HPDE6-E6E7 (cell line): ENCODE measurements at regions not wholly inside any gene's neighbourhood (a gene's known extent, or its start where the extent isn't known, plus 50 kb on each side); places are given as distances from the start of the nearest gene placed in this dataset.

Experiments
- DNase-seq: peaks from one replicate; pipeline ENCODE4 v3.0.0; 2011; ENCODE audit warnings: missing footprints; ENCODE audit errors: extremely low spot score

GRCh38 chr18:78622907-78623541 lies 356.6 kb upstream of the SALL3 start:
- no peak for DNase-seq

GRCh38 chr18:78624646-78625279 lies 354.9 kb upstream of the SALL3 start:
- DNase-seq: no peak

- DNase-seq: no peak
Observed at GRCh38 chr18:78625847-78626246, 353.8 kb upstream of the SALL3 start.

GRCh38 chr18:78627551-78628346 lies 351.9 kb upstream of the SALL3 start:
- no peak for DNase-seq

- no peak for DNase-seq
Observed at GRCh38 chr18:78629426-78629825, 350.2 kb upstream of the SALL3 start.

- no peak for DNase-seq
Observed at GRCh38 chr18:78630356-78630755, 349.3 kb upstream of the SALL3 start.

GRCh38 chr18:78630981-78631510 lies 348.6 kb upstream of the SALL3 start:
- no peak for DNase-seq

- no peak for DNase-seq
Observed at GRCh38 chr18:78632111-78632541, 347.5 kb upstream of the SALL3 start.

- DNase-seq: no peak
Observed at GRCh38 chr18:78634061-78634696, 345.4 kb upstream of the SALL3 start.

- DNase-seq: no peak
Observed at GRCh38 chr18:78635093-78635800, 344.4 kb upstream of the SALL3 start.

- no peak for DNase-seq
Observed at GRCh38 chr18:78636260-78636659, 343.4 kb upstream of the SALL3 start.

- no peak for DNase-seq
Observed at GRCh38 chr18:78637442-78638402, 341.9 kb upstream of the SALL3 start.

- DNase-seq: no peak
Observed at GRCh38 chr18:78639006-78639950, 340.3 kb upstream of the SALL3 start.

- DNase-seq: no peak
Observed at GRCh38 chr18:78640246-78640995, 339.2 kb upstream of the SALL3 start.

GRCh38 chr18:78641689-78642231 lies 337.9 kb upstream of the SALL3 start:
- DNase-seq: no peak

GRCh38 chr18:78642296-78642951 lies 337.2 kb upstream of the SALL3 start:
- no peak for DNase-seq

GRCh38 chr18:78643004-78643403 lies 336.6 kb upstream of the SALL3 start:
- no peak for DNase-seq

GRCh38 chr18:78643981-78644380 lies 335.6 kb upstream of the SALL3 start:
- no peak for DNase-seq
